PC-3 (cell line): ENCODE measurements at regions not wholly inside any gene's neighbourhood (a gene's known extent, or its start where the extent isn't known, plus 50 kb on each side); places are given as distances from the start of the nearest gene placed in this dataset.

Experiments used
- ATAC-seq: fragments of 200-7000 bp; cut with Tn5 transposase; 2 replicates; pipeline ENCODE4 v1.9.1; 2020; ENCODE audit warnings: mild to moderate bottlenecking, moderate library complexity
- BruUV-seq: library from RNA; stranded (reverse); fragments of 400-500 nt; replicated peaks from 2 replicates; lab custom pipeline; 2021; lab: Mats Ljungman, UMichigan
- CTCF ChIA-PET: fragments of 300-600 bp; sonication (Branson Sonifier 250); formaldehyde crosslinking; loops from one replicate; lab custom pipeline; 2022; ENCODE audit warnings: antibody characterized with exemption; lab: Charles Lee
- POLR2A ChIA-PET: fragments of 300-600 bp; sonication (Branson Sonifier 250); formaldehyde crosslinking; loops from one replicate; lab custom pipeline; 2022; ENCODE audit warnings: antibody characterized with exemption; ENCODE audit not compliant: unreplicated experiment; lab: Charles Lee
- DNase-seq: peaks from one replicate; pipeline ENCODE4 v3.0.0-alpha.2; 2015
- H2AFZ ChIP-seq: fragments of 300-600 bp; sonication (generic); 2 replicates; pipeline ENCODE4 v1.6.0; 2016; ENCODE audit warnings: antibody characterized with exemption, low read length
- H3F3A ChIP-seq: fragments of 300-600 bp; sonication (generic); one replicate; pipeline ENCODE4 v1.6.0; 2017; ENCODE audit warnings: antibody characterized with exemption, low read length, control low read depth, mild to moderate bottlenecking; ENCODE audit not compliant: unreplicated experiment
- H3K27ac ChIP-seq: fragments of 300-600 bp; sonication (generic); 2 replicates; pipeline ENCODE4 v1.5.1; 2016; ENCODE audit warnings: mild to moderate bottlenecking, low read length
- H3K27me3 ChIP-seq: fragments of 300-600 bp; sonication (generic); 2 replicates; pipeline ENCODE4 v1.6.1; 2016; ENCODE audit warnings: low read length, mixed read lengths
- H3K36me3 ChIP-seq: fragments of 300-600 bp; sonication (generic); 2 replicates; pipeline ENCODE4 v1.6.1; 2016; ENCODE audit warnings: low read depth, mixed run types, low read length, mixed read lengths
- H3K4me1 ChIP-seq: fragments of 300-600 bp; sonication (generic); 2 replicates; pipeline ENCODE4 v1.5.1; 2016; ENCODE audit warnings: low read length; ENCODE audit not compliant: insufficient read depth
- H3K4me2 ChIP-seq: fragments of 300-600 bp; sonication (generic); 2 replicates; pipeline ENCODE4 v1.6.0; 2016; ENCODE audit warnings: low read length
- H3K4me3 ChIP-seq: fragments of 300-600 bp; sonication (generic); 2 replicates; pipeline ENCODE4 v1.5.1; 2016; ENCODE audit warnings: mild to moderate bottlenecking, low read length, mixed read lengths
- H3K79me2 ChIP-seq: fragments of 300-600 bp; sonication (generic); 2 replicates; pipeline ENCODE4 v1.6.1; 2017; ENCODE audit warnings: low read length, mixed read lengths
- H3K9ac ChIP-seq: fragments of 300-600 bp; sonication (generic); 2 replicates; pipeline ENCODE4 v1.6.0; 2016; ENCODE audit warnings: mild to moderate bottlenecking, low read length
- H3K9me2 ChIP-seq: fragments of 300-600 bp; sonication (generic); replicated peaks from 2 replicates; pipeline ENCODE4 v1.6.1; 2016; ENCODE audit warnings: mixed run types, low read length, mixed read lengths
- H3K9me3 ChIP-seq: fragments of 300-600 bp; sonication (generic); 2 replicates; pipeline ENCODE4 v1.6.1; 2016; ENCODE audit warnings: low read length, mixed read lengths
- H4K20me1 ChIP-seq: fragments of 300-600 bp; sonication (generic); 2 replicates; pipeline ENCODE4 v1.6.1; 2016; ENCODE audit warnings: low read length, mixed read lengths
- EZH2 ChIP-seq: fragments of 300-600 bp; sonication (generic); IDR thresholded peaks from one replicate; pipeline ENCODE4 v1.6.1; 2017; ENCODE audit warnings: antibody characterized with exemption, mild to moderate bottlenecking, low read length; ENCODE audit not compliant: unreplicated experiment
- EZH2phosphoT487 ChIP-seq: fragments of 300-600 bp; sonication (generic); IDR thresholded peaks from 2 replicates; pipeline ENCODE4 v1.6.1; 2018; ENCODE audit warnings: mild to moderate bottlenecking, antibody characterized with exemption, low read length, borderline replicate concordance
- intact Hi-C: fragments of 100-400 bp; cut with micrococcal nuclease; formaldehyde crosslinking; loops from 2 replicates; pipeline ENCODE4 v1.9.0; 2023
- TF ChIP-seq, protein P1 (sequence below): fragments of 300-600 bp; sonication (generic); conservative IDR thresholded peaks from 2 replicates; pipeline ENCODE4 v1.5.1; 2017; ENCODE audit warnings: antibody characterized with exemption, low read depth, mild to moderate bottlenecking, low read length

DNA sequence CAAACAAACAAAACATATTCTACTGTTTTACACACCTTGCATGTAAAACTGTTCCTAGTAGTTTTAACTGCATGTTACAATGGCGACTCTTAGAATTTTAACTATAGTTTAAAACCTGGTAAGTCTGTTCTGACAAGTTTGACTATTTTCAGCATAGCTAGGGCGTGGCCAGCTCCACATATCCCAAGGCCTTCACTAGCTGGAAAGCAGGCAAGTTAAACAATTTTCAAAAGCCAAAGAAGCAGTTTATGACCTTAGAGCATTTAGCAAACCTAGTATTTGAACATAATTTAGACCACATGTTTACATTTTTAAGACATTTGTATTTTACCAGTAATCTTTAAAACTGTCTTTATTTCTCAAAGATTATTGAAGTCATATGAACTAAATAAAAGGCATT, 402.8 kb upstream of the SYT4 start:
- intact Hi-C loops: no loop called here

DNA sequence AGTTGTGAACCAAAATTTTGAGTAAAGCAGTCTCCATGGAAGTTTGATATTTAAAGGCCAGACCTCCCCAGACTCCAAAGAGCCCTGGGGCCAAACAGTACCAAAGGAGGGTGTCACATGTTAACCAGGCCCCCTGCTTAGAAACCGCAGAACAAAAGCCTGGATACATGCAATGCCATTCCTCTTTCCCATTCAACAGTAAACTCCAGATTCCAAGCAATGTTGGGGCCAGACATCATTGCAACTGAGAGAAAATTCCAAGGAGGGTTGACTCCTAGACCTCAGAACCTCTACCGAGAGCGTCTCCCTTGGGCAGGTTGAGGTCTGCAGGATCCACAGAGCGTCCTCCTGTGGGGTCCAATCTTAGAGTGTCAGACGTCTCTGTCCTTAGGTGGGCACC, 404.4 kb upstream of the SYT4 start:
- TF ChIP-seq EZH2: no peak
- no peak for TF ChIP-seq EZH2phosphoT487
- TF ChIP-seq, protein P1, sequence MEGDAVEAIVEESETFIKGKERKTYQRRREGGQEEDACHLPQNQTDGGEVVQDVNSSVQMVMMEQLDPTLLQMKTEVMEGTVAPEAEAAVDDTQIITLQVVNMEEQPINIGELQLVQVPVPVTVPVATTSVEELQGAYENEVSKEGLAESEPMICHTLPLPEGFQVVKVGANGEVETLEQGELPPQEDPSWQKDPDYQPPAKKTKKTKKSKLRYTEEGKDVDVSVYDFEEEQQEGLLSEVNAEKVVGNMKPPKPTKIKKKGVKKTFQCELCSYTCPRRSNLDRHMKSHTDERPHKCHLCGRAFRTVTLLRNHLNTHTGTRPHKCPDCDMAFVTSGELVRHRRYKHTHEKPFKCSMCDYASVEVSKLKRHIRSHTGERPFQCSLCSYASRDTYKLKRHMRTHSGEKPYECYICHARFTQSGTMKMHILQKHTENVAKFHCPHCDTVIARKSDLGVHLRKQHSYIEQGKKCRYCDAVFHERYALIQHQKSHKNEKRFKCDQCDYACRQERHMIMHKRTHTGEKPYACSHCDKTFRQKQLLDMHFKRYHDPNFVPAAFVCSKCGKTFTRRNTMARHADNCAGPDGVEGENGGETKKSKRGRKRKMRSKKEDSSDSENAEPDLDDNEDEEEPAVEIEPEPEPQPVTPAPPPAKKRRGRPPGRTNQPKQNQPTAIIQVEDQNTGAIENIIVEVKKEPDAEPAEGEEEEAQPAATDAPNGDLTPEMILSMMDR: no peak
- Histone ChIP-seq H3K4me2 (no peak overlapping the region), H3F3A (no peaks in the 10 kb centered on the region), H3K4me1 (no peaks in the 10 kb centered on the region), H3K27me3 (no peaks in the 10 kb centered on the region), H2AFZ (no peak overlapping the region), H3K9me2 (no peaks in the 10 kb centered on the region), H3K9ac (no peak overlapping the region), H4K20me1 (no peaks in the 10 kb centered on the region), H3K9me3 (no peaks in the 10 kb centered on the region), H3K27ac (no peak overlapping the region), H3K4me3 (no peak overlapping the region), H3K36me3 (no peaks in the 10 kb centered on the region), H3K79me2 (no peaks in the 10 kb centered on the region)
- ATAC-seq: no peak
- no TSS peak for BruUV-seq
- DNase-seq: no peak
- intact Hi-C loops: no loop called here
- POLR2A ChIA-PET: no interaction called here
- CTCF ChIA-PET: no interaction called here

More for the DNA sequence above, 402.8 kb upstream of the SYT4 start:
- H4K20me1 ChIP-seq: no peaks in the 10 kb centered on the region
- CTCF ChIA-PET: no interaction called here
- no peak for ATAC-seq
- H3F3A ChIP-seq: no peaks in the 10 kb centered on the region
- no peaks in the 10 kb centered on the region for H3K9me3 ChIP-seq
- no peak overlapping the region for H3K9ac ChIP-seq
- no peak overlapping the region for H3K27ac ChIP-seq
- no peak overlapping the region for H2AFZ ChIP-seq
- H3K4me3 ChIP-seq: no peak overlapping the region
- POLR2A ChIA-PET: no interaction called here
- no TSS peak for BruUV-seq
- TF ChIP-seq, protein P1: no peak
- no peak for TF ChIP-seq EZH2
- TF ChIP-seq EZH2phosphoT487: no peak
- H3K4me2 ChIP-seq: no peak overlapping the region
- H3K27me3 ChIP-seq: no peaks in the 10 kb centered on the region
- no peaks in the 10 kb centered on the region for H3K36me3 ChIP-seq
- no peaks in the 10 kb centered on the region for H3K9me2 ChIP-seq
- H3K79me2 ChIP-seq: no peaks in the 10 kb centered on the region
- no peak for DNase-seq
- H3K4me1 ChIP-seq: no peaks in the 10 kb centered on the region

DNA sequence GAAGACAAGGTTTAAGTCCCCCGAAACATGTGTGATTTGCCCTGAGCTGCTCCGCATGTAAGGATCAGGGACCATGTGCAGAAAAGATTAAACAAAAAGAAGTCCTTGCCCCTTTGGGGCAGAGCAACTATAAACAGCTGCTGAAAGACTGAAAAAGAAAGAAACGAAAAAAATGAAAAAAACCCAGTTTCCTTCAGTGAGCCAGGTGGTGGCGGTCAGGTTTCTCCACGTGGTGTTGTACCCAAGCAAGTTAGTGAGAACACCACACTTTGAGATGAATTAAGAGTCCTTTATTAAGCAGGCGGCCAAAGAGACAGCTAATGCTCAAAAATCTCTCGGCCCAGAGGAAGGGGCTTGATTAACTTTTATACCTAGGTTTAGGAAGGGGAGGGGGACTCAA, 404.9 kb upstream of the SYT4 start:
- no peaks in the 10 kb centered on the region for H3K36me3 ChIP-seq
- H2AFZ ChIP-seq: no peak overlapping the region
- intact Hi-C loops: no loop called here
- no peak overlapping the region for H3K4me3 ChIP-seq
- POLR2A ChIA-PET: no interaction called here
- CTCF ChIA-PET: no interaction called here
- no peaks in the 10 kb centered on the region for H3K4me1 ChIP-seq
- ATAC-seq: no peak
- H3K9ac ChIP-seq: no peak overlapping the region
- H3K9me2 ChIP-seq: no peaks in the 10 kb centered on the region
- no peak overlapping the region for H3K27ac ChIP-seq
- no peak for TF ChIP-seq EZH2
- TF ChIP-seq, protein P1: no peak
- TF ChIP-seq EZH2phosphoT487: no peak
- H4K20me1 ChIP-seq: no peaks in the 10 kb centered on the region
- no peak for DNase-seq
- H3K27me3 ChIP-seq: no peaks in the 10 kb centered on the region
- no peaks in the 10 kb centered on the region for H3K79me2 ChIP-seq
- no TSS peak for BruUV-seq
- no peak overlapping the region for H3K4me2 ChIP-seq
- H3F3A ChIP-seq: no peaks in the 10 kb centered on the region
- no peaks in the 10 kb centered on the region for H3K9me3 ChIP-seq
